ENCODE measurements at regions not wholly inside any gene's neighbourhood (a gene's known extent, or its start where the extent isn't known, plus 50 kb on each side); places are given as distances from the start of the nearest gene placed in this dataset.

DNA sequence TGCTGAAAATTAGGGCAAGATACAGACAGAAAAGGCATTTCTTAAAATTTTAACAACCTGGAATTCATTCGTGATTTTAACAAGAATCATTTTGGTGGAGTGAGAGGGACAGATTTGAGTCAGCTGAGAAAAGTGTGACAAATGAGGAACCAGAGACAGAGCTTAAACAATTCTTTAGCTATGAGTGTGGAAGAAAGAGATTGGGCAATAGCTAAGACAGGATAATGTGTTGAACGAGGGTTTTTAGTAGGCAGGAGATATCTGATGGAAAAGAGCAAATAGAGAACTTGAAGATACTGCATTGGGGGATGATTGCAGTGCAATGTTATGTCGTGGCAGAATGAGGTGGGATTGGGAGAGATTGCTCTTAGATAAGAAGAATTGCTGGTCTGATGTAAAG is 164.2 kb upstream of the SPRY1 start:
- TF ChIP-seq POLR2A (IDR thresholded peaks at IDR 0.05) (no peak), CTCF (IDR thresholded peaks at IDR 0.05) (no peak)
